Osteocyte (in vitro differentiated cells): ENCODE measurements at regions not wholly inside any gene's neighbourhood (a gene's known extent, or its start where the extent isn't known, plus 50 kb on each side); places are given as distances from the start of the nearest gene placed in this dataset.

ENCODE experiments used
- DNase-seq: peaks from one replicate; pipeline ENCODE4 v3.0.0; 2021; ENCODE audit warnings: mixed read lengths; ENCODE audit not compliant: unreplicated experiment; ENCODE audit errors: extremely low spot score
- H3K27ac Mint-ChIP-seq: one replicate; pipeline ENCODE4 v1.8.0; 2021; ENCODE audit warnings: mild to moderate bottlenecking, mixed read lengths; ENCODE audit not compliant: unreplicated experiment
- H3K27me3 Mint-ChIP-seq: one replicate; pipeline ENCODE4 v1.8.0; 2021; ENCODE audit warnings: mixed read lengths; ENCODE audit not compliant: unreplicated experiment
- H3K36me3 Mint-ChIP-seq: one replicate; pipeline ENCODE4 v1.8.0; 2021; ENCODE audit warnings: mixed read lengths; ENCODE audit not compliant: unreplicated experiment
- H3K4me1 Mint-ChIP-seq: one replicate; pipeline ENCODE4 v1.8.0; 2021; ENCODE audit warnings: mixed read lengths; ENCODE audit not compliant: unreplicated experiment
- H3K4me3 Mint-ChIP-seq: one replicate; pipeline ENCODE4 v1.8.0; 2021; ENCODE audit warnings: mild to moderate bottlenecking, moderate library complexity, mixed read lengths; ENCODE audit not compliant: unreplicated experiment
- H3K9me3 Mint-ChIP-seq: one replicate; pipeline ENCODE4 v1.8.0; 2021; ENCODE audit warnings: mixed read lengths; ENCODE audit not compliant: unreplicated experiment
- CTCF ChIP-seq: fragments of 200-600 bp; sonication (generic); IDR thresholded peaks from 2 replicates; pipeline ENCODE4 v1.5.0; 2021; ENCODE audit warnings: antibody characterized with exemption, mild to moderate bottlenecking, moderate library complexity

GRCh38 chr18:30730915-30731314 is 311.6 kb downstream of the DSC3 start:
- H3K27ac Mint-ChIP-seq, result no peak overlapping the region
- no peak overlapping the region for H3K4me3 Mint-ChIP-seq
- H3K4me1 Mint-ChIP-seq, result no peaks in the 10 kb centered on the region
- H3K36me3 Mint-ChIP-seq, result no peaks in the 10 kb centered on the region
- TF ChIP-seq CTCF, result no peak
- no peak for DNase-seq
- peaks cover 19% of the 10 kb centered on the region for H3K9me3 Mint-ChIP-seq
- H3K27me3 Mint-ChIP-seq, result peaks cover 5% of the 10 kb centered on the region

GRCh38 chr18:30727849-30728248 is 314.7 kb downstream of the DSC3 start:
- Mint-ChIP-seq H3K36me3 (no peaks in the 10 kb centered on the region), H3K4me3 (no peak overlapping the region), H3K27me3 (peaks cover 5% of the 10 kb centered on the region), H3K9me3 (peaks cover 10% of the 10 kb centered on the region), H3K4me1 (no peaks in the 10 kb centered on the region), H3K27ac (no peak overlapping the region)
- no peak for TF ChIP-seq CTCF
- no peak for DNase-seq

- no peaks in the 10 kb centered on the region for H3K4me1 Mint-ChIP-seq
- H3K36me3 Mint-ChIP-seq, result no peaks in the 10 kb centered on the region
- no peaks in the 10 kb centered on the region for H3K9me3 Mint-ChIP-seq
- no peak for TF ChIP-seq CTCF
- no peak for DNase-seq
- no peak overlapping the region for H3K27ac Mint-ChIP-seq
- no peak overlapping the region for H3K4me3 Mint-ChIP-seq
- H3K27me3 Mint-ChIP-seq, result peaks cover 3% of the 10 kb centered on the region
Measured at GRCh38 chr18:30713299-30713698, 329.2 kb downstream of the DSC3 start.

- no peaks in the 10 kb centered on the region for H3K9me3 Mint-ChIP-seq
- no peak for DNase-seq
- no peaks in the 10 kb centered on the region for H3K36me3 Mint-ChIP-seq
- peaks cover 3% of the 10 kb centered on the region for H3K27me3 Mint-ChIP-seq
- TF ChIP-seq CTCF, result no peak
- H3K4me3 Mint-ChIP-seq, result no peak overlapping the region
- no peaks in the 10 kb centered on the region for H3K4me1 Mint-ChIP-seq
- H3K27ac Mint-ChIP-seq, result no peak overlapping the region
Measured at GRCh38 chr18:30712383-30712782, 330.2 kb downstream of the DSC3 start.

- H3K27ac Mint-ChIP-seq, result no peak overlapping the region
- H3K4me3 Mint-ChIP-seq, result no peak overlapping the region
- no peak for DNase-seq
- H3K36me3 Mint-ChIP-seq, result no peaks in the 10 kb centered on the region
- peaks cover 3% of the 10 kb centered on the region for H3K27me3 Mint-ChIP-seq
- no peaks in the 10 kb centered on the region for H3K9me3 Mint-ChIP-seq
- TF ChIP-seq CTCF, result no peak
- H3K4me1 Mint-ChIP-seq, result no peaks in the 10 kb centered on the region
Measured at GRCh38 chr18:30709595-30709994, 332.9 kb downstream of the DSC3 start.
